B cell (primary cell): ENCODE measurements at regions not wholly inside any gene's neighbourhood (a gene's known extent, or its start where the extent isn't known, plus 50 kb on each side); places are given as distances from the start of the nearest gene placed in this dataset.
"Not testable (repeated sequence)": the region's sequence is repeated elsewhere in the genome, so short reads cannot be mapped to it uniquely, and the experiment has no call there.

Experiments used
- ATAC-seq: fragments of 200-7000 bp; cut with Tn5 transposase; one replicate; pipeline ENCODE4 v1.10.0; 2021; ENCODE audit warnings: low read depth, mild to moderate bottlenecking, moderate number of reproducible peaks, moderate library complexity
- CTCF ChIA-PET: fragments of 350-600 bp; sonication (Branson Sonifier 250); formaldehyde crosslinking; loops from one replicate; lab custom pipeline; 2021; ENCODE audit warnings: antibody characterized with exemption, inconsistent platforms; lab: Charles Lee
- POLR2A ChIA-PET: fragments of 350-600 bp; sonication (Branson Sonifier 250); formaldehyde crosslinking; loops from one replicate; lab custom pipeline; 2021; ENCODE audit warnings: antibody characterized with exemption; lab: Charles Lee
- DNase-seq: peaks from one replicate; pipeline ENCODE4 v3.0.0; 2013
- H2AFZ ChIP-seq: 2 replicates; pipeline ENCODE4 v1.6.1; 2012; ENCODE audit warnings: mild to moderate bottlenecking, low read depth, low read length; ENCODE audit not compliant: insufficient read depth, poor library complexity, severe bottlenecking
- H3K27ac ChIP-seq, 2 donors: 1 replicate in 1 of 2; 2 replicates in 1 of 2; pipeline ENCODE4 v1.5.1; 2012 to 2013; ENCODE audit warnings: low read length in 2 of 2, mild to moderate bottlenecking in 2 of 2, moderate library complexity in 1 of 2
- H3K27me3 ChIP-seq, 4 experiments: fragments of 200-600 bp in 1 of 4; sonication (generic) in 1 of 4; replicated peaks in 1 of 4; 1 replicate in 2 of 4; 2 replicates in 2 of 4; pipeline versions ENCODE4 v1.6.1 to v1.7.0; 2013 to 2016; ENCODE audit warnings: low read length in 3 of 4, mild to moderate bottlenecking in 2 of 4, mixed read lengths in 1 of 4, moderate library complexity in 1 of 4; ENCODE audit not compliant: insufficient read depth in 4 of 4, control insufficient read depth in 3 of 4; ENCODE audit errors: control extremely low read depth in 1 of 4
- H3K36me3 ChIP-seq, 2 experiments: replicated peaks in 1 of 2; 1 replicate in 1 of 2; 2 replicates in 1 of 2; pipeline versions ENCODE4 v1.6.1 to v1.7.1; 2013; ENCODE audit warnings: low read length in 1 of 2; ENCODE audit not compliant: insufficient read depth in 2 of 2, control insufficient read depth in 1 of 2; ENCODE audit errors: control extremely low read depth in 1 of 2, extremely low read depth in 1 of 2
- H3K4me1 ChIP-seq, 2 donors: fragments of 200-600 bp in 1 of 2; sonication (generic) in 1 of 2; 1 replicate in 1 of 2; 2 replicates in 1 of 2; pipeline versions ENCODE4 v1.5.1 to v1.6.1; 2013 to 2017; ENCODE audit warnings: low read length in 2 of 2; ENCODE audit not compliant: control insufficient read depth in 2 of 2, insufficient read depth in 2 of 2
- H3K4me2 ChIP-seq: replicated peaks from 2 replicates; pipeline ENCODE3; 2012; ENCODE audit warnings: mild to moderate bottlenecking, low read depth, low read length; ENCODE audit not compliant: poor library complexity, severe bottlenecking
- H3K4me3 ChIP-seq, 5 experiments: fragments of 200-600 bp in 1 of 5; sonication (generic) in 1 of 5; 1 replicate in 3 of 5; 2 replicates in 2 of 5; pipeline versions ENCODE4 v1.5.1 to v1.7.0; 2011 to 2016; ENCODE audit warnings: low read length in 4 of 5, mild to moderate bottlenecking in 4 of 5, low read depth in 2 of 5, control low read depth in 1 of 5, moderate library complexity in 1 of 5; ENCODE audit not compliant: insufficient read depth in 1 of 5; ENCODE audit errors: control extremely low read depth in 1 of 5, extremely low read depth in 1 of 5
- H3K79me2 ChIP-seq: fragments of 200-600 bp; sonication (generic); one replicate; pipeline ENCODE4 v1.6.0; 2016; ENCODE audit warnings: low read length; ENCODE audit not compliant: control insufficient read depth, insufficient read depth
- H3K9ac ChIP-seq: fragments of 200-600 bp; sonication (generic); 2 replicates; pipeline ENCODE4 v1.6.1; 2017; ENCODE audit warnings: mild to moderate bottlenecking, low read length, moderate library complexity
- H3K9me3 ChIP-seq, 3 donors: one replicate each; pipeline versions ENCODE4 v1.6.1 to v1.7.1; 2013; ENCODE audit warnings: low read length in 2 of 3; ENCODE audit not compliant: control insufficient read depth in 2 of 3, insufficient read depth in 1 of 3; ENCODE audit errors: control extremely low read depth in 1 of 3
- H4K20me1 ChIP-seq: 2 replicates; pipeline ENCODE4 v1.6.0; 2012; ENCODE audit warnings: mild to moderate bottlenecking, low read length; ENCODE audit not compliant: insufficient read depth, control insufficient read depth, poor library complexity, severe bottlenecking
- H3K27ac Mint-ChIP-seq: one replicate; pipeline ENCODE4 v1.8.0; 2021; ENCODE audit warnings: mixed read lengths
- H3K27me3 Mint-ChIP-seq: one replicate; pipeline ENCODE4 v1.8.0; 2021; ENCODE audit warnings: mixed read lengths
- H3K4me1 Mint-ChIP-seq: one replicate; pipeline ENCODE4 v1.8.0; 2021; ENCODE audit warnings: mixed read lengths
- H3K4me3 Mint-ChIP-seq: one replicate; pipeline ENCODE4 v1.8.0; 2021; ENCODE audit warnings: mixed read lengths
- H3K9me3 Mint-ChIP-seq: one replicate; pipeline ENCODE4 v1.8.0; 2022; ENCODE audit warnings: mixed read lengths; ENCODE audit not compliant: insufficient read depth
- EZH2 ChIP-seq: IDR thresholded peaks from 2 replicates; pipeline ENCODE4 v1.6.1; 2012; ENCODE audit warnings: borderline replicate concordance, low read depth, mild to moderate bottlenecking, moderate library complexity, low read length; ENCODE audit not compliant: insufficient read depth, poor library complexity, severe bottlenecking
- WGBS: methylation state at CpG from one replicate; pipeline ENCODE4 v1.1.5; 2013; ENCODE audit warnings: missing lambda C conversion rate; ENCODE audit not compliant: insufficient coverage; 5-methylcytosine and 5-hydroxymethylcytosine counted together
- intact Hi-C: fragments of 100-400 bp; cut with micrococcal nuclease; formaldehyde crosslinking; loops from one replicate; pipeline ENCODE4 v1.10.0; 2022
- TF ChIP-seq, protein P1 (sequence below): fragments of 200-600 bp; IDR thresholded peaks from one replicate; pipeline ENCODE4 v1.8.0; 2022; ENCODE audit warnings: antibody characterized with exemption, mild to moderate bottlenecking

DNA sequence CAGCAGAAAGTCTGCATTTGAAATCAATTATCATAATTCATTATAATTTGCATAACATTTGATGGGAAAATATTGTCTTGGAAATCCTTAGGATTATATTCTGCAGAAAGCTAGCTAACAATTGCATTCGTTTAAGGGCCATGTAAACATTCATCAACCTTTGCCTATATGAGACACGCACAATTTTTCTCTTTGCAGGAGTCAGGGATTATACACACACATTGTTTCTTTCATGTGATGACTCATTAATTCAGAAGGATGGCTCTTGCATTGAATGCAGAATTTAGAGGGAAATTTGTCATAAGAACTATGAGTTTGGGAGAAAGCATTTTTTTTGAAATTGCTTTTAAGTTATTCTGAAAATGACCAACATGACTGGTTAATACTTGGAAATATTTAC, 844.7 kb downstream of the DIPK2A start:
- no CpG with 5 or more reads among the region's 2 CpGs for WGBS
- Mint-ChIP-seq H3K4me1 (no peaks in the 10 kb centered on the region), H3K27ac (no peak overlapping the region), H3K27me3 (no peaks in the 10 kb centered on the region), H3K9me3 (no peaks in the 10 kb centered on the region), H3K4me3 (no peak overlapping the region)
- no peaks in the 10 kb centered on the region for H3K4me1 ChIP-seq
- no peak for DNase-seq
- TF ChIP-seq, protein P1, sequence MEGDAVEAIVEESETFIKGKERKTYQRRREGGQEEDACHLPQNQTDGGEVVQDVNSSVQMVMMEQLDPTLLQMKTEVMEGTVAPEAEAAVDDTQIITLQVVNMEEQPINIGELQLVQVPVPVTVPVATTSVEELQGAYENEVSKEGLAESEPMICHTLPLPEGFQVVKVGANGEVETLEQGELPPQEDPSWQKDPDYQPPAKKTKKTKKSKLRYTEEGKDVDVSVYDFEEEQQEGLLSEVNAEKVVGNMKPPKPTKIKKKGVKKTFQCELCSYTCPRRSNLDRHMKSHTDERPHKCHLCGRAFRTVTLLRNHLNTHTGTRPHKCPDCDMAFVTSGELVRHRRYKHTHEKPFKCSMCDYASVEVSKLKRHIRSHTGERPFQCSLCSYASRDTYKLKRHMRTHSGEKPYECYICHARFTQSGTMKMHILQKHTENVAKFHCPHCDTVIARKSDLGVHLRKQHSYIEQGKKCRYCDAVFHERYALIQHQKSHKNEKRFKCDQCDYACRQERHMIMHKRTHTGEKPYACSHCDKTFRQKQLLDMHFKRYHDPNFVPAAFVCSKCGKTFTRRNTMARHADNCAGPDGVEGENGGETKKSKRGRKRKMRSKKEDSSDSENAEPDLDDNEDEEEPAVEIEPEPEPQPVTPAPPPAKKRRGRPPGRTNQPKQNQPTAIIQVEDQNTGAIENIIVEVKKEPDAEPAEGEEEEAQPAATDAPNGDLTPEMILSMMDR, result no peak
- TF ChIP-seq EZH2, result no peak
- H3K79me2 ChIP-seq, result no peaks in the 10 kb centered on the region
- H3K4me3 ChIP-seq, result no peak overlapping the region
- ChIA-PET POLR2A (no interaction called here), CTCF (no interaction called here)
- H3K9ac ChIP-seq, result no peak overlapping the region
- intact Hi-C loops, result no loop called here
- no peaks in the 10 kb centered on the region for H3K36me3 ChIP-seq
- H3K4me2 ChIP-seq, result no peak overlapping the region
- no peaks in the 10 kb centered on the region for H4K20me1 ChIP-seq
- H2AFZ ChIP-seq, result no peak overlapping the region
- no peak for ATAC-seq
- H3K27ac ChIP-seq, result no peak overlapping the region
- no peaks in the 10 kb centered on the region for H3K9me3 ChIP-seq
- H3K27me3 ChIP-seq, result no peaks in the 10 kb centered on the region

DNA sequence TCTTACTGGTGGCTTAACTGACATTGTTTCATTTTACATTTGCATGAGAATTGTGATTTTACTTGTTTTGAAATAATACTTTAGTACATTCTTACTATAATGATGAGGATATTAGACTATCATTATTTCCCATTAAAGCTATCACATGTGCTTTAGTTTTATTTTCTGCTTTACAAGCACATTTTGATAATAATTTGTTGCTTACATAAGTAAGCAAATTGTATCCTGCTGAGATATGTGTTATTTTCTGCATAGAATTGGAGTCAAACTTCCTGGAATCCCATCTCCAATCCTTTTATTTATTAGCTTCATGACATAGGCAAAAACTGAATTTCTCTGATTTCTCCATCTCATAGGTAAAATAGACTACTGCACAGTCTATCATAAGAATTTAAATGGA, 847.4 kb downstream of the DIPK2A start:
- Histone ChIP-seq H2AFZ (no peak overlapping the region), H3K9ac (no peak overlapping the region), H3K27ac (no peak overlapping the region), H3K4me1 (no peaks in the 10 kb centered on the region), H3K27me3 (no peaks in the 10 kb centered on the region), H3K9me3 (no peaks in the 10 kb centered on the region), H3K36me3 (no peaks in the 10 kb centered on the region), H4K20me1 (no peaks in the 10 kb centered on the region), H3K79me2 (no peaks in the 10 kb centered on the region), H3K4me2 (no peak overlapping the region), H3K4me3 (no peak overlapping the region)
- Mint-ChIP-seq H3K27ac (no peak overlapping the region), H3K27me3 (no peaks in the 10 kb centered on the region), H3K4me1 (no peaks in the 10 kb centered on the region), H3K9me3 (no peaks in the 10 kb centered on the region), H3K4me3 (no peak overlapping the region)
- intact Hi-C loops, result no loop called here
- TF ChIP-seq EZH2, result no peak
- TF ChIP-seq, protein P1, result no peak
- POLR2A ChIA-PET, result no interaction called here
- CTCF ChIA-PET, result no interaction called here
- no peak for DNase-seq
- ATAC-seq, result no peak

- H3K4me1 ChIP-seq, DNase-seq, H3K9me3 ChIP-seq, H4K20me1 ChIP-seq, CTCF ChIA-PET, H3K27me3 Mint-ChIP-seq, H3K4me3 Mint-ChIP-seq, H3K4me3 ChIP-seq, H3K9me3 Mint-ChIP-seq, H3K4me1 Mint-ChIP-seq, H3K27ac Mint-ChIP-seq, H3K36me3 ChIP-seq, H3K4me2 ChIP-seq, H2AFZ ChIP-seq, H3K79me2 ChIP-seq, H3K27ac ChIP-seq, POLR2A ChIA-PET, H3K9ac ChIP-seq, intact Hi-C loops, ATAC-seq, H3K27me3 ChIP-seq: not testable (repeated sequence)
- WGBS, result no CpG with 5 or more reads among the region's 2 CpGs
Measured at GRCh38 chr3:144820232-144820631, 848.6 kb downstream of the DIPK2A start.
